NB4 (cell line): ENCODE measurements at regions not wholly inside any gene's neighbourhood (a gene's known extent, or its start where the extent isn't known, plus 50 kb on each side); places are given as distances from the start of the nearest gene placed in this dataset.

Experiments used
- CTCF ChIP-seq: IDR thresholded peaks from one replicate; pipeline ENCODE4 v1.5.1; 2012; ENCODE audit warnings: low read depth, low read length
- MAX ChIP-seq: IDR thresholded peaks from 2 replicates; pipeline ENCODE4 v1.6.1; 2011; ENCODE audit warnings: low read depth, low read length
- MYC ChIP-seq: IDR thresholded peaks from 2 replicates; pipeline ENCODE4 v1.6.1; 2011; ENCODE audit warnings: low read depth, low read length
- POLR2A ChIP-seq: IDR thresholded peaks from 2 replicates; pipeline ENCODE4 v1.6.1; 2011; ENCODE audit warnings: mild to moderate bottlenecking; ENCODE audit not compliant: insufficient read length; ENCODE audit errors: extremely low read depth

- TF ChIP-seq CTCF: no peak
- no peak for TF ChIP-seq POLR2A
- no peak for TF ChIP-seq MAX
- no peak for TF ChIP-seq MYC
These were observed 526.1 kb upstream of the BTBD3 start for GRCh38 chr20:11391591-11391990.
